ENCODE measurements at regions not wholly inside any gene's neighbourhood (a gene's known extent, or its start where the extent isn't known, plus 50 kb on each side); places are given as distances from the start of the nearest gene placed in this dataset.

- Histone ChIP-seq H3K4me3 (no peak overlapping the region), H3K36me3 (no peaks in the 10 kb centered on the region), H3K4me1 (no peaks in the 10 kb centered on the region), H3K27me3 (no peaks in the 10 kb centered on the region), H3K9me3 (no peaks in the 10 kb centered on the region), H3K27ac (no peak overlapping the region)
- 57% methylated on average over 1 of the region's 1 CpG for WGBS (ENCODE audit: insufficient coverage, low coverage, low lambda C conversion rate, missing lambda C conversion rate)
- intact Hi-C loops (cut with DNase I): no loop called here
- ATAC-seq (no peak), DNase-seq (no peak)
- no peak for TF ChIP-seq CTCF (IDR thresholded peaks at IDR 0.05)
- no peak for TF ChIP-seq POLR2A (IDR thresholded peaks at IDR 0.05)
Measured at GRCh38 chr5:120869831-120870230, 405.7 kb downstream of the PRR16 start.

GRCh38 chr5:120872297-120872696 is 408.2 kb downstream of the PRR16 start:
- intact Hi-C loops (cut with DNase I): no loop called here
- ATAC-seq: no peak
- TF ChIP-seq CTCF (IDR thresholded peaks at IDR 0.05) (no peak), POLR2A (IDR thresholded peaks at IDR 0.05) (no peak)
- Histone ChIP-seq H3K4me3 (no peak overlapping the region), H3K36me3 (no peaks in the 10 kb centered on the region), H3K27me3 (no peaks in the 10 kb centered on the region), H3K4me1 (no peaks in the 10 kb centered on the region), H3K9me3 (no peaks in the 10 kb centered on the region), H3K27ac (no peak overlapping the region)
- no peak for DNase-seq
- 58% methylated on average over 2 of the region's 2 CpGs for WGBS (ENCODE audit: insufficient coverage, low coverage, low lambda C conversion rate, missing lambda C conversion rate)

- Histone ChIP-seq H3K27ac (no peak overlapping the region), H3K9me3 (no peaks in the 10 kb centered on the region), H3K4me1 (no peaks in the 10 kb centered on the region), H3K36me3 (no peaks in the 10 kb centered on the region), H3K4me3 (no peak overlapping the region), H3K27me3 (no peaks in the 10 kb centered on the region)
- TF ChIP-seq POLR2A (IDR thresholded peaks at IDR 0.05): no peak
- TF ChIP-seq CTCF (IDR thresholded peaks at IDR 0.05): no peak
- DNase-seq (no peak), ATAC-seq (no peak)
- WGBS (ENCODE audit: insufficient coverage, low coverage, low lambda C conversion rate, missing lambda C conversion rate): 54% methylated on average over 1 of the region's 1 CpG
- intact Hi-C loops (cut with DNase I): no loop called here
Measured at GRCh38 chr5:120873083-120873482, 409.0 kb downstream of the PRR16 start.

GRCh38 chr5:120874081-120874862 is 410.2 kb downstream of the PRR16 start:
- Histone ChIP-seq H3K36me3 (no peaks in the 10 kb centered on the region), H3K9me3 (no peaks in the 10 kb centered on the region), H3K27me3 (no peaks in the 10 kb centered on the region), H3K4me3 (no peak overlapping the region), H3K4me1 (no peaks in the 10 kb centered on the region), H3K27ac (no peak overlapping the region)
- ATAC-seq (no peak), DNase-seq (no peak)
- TF ChIP-seq CTCF (IDR thresholded peaks at IDR 0.05): no peak
- no peak for TF ChIP-seq POLR2A (IDR thresholded peaks at IDR 0.05)
- intact Hi-C loops (cut with DNase I): no loop called here
